Left forelimb (tissue), 1 donor: ENCODE measurements at regions not wholly inside any gene's neighbourhood (a gene's known extent, or its start where the extent isn't known, plus 50 kb on each side); places are given as distances from the start of the nearest gene placed in this dataset.

Experiments used
- DNase-seq: peaks from one replicate; pipeline ENCODE4 v3.0.0-alpha.2; 2018; ENCODE audit warnings: low spot score

DNA sequence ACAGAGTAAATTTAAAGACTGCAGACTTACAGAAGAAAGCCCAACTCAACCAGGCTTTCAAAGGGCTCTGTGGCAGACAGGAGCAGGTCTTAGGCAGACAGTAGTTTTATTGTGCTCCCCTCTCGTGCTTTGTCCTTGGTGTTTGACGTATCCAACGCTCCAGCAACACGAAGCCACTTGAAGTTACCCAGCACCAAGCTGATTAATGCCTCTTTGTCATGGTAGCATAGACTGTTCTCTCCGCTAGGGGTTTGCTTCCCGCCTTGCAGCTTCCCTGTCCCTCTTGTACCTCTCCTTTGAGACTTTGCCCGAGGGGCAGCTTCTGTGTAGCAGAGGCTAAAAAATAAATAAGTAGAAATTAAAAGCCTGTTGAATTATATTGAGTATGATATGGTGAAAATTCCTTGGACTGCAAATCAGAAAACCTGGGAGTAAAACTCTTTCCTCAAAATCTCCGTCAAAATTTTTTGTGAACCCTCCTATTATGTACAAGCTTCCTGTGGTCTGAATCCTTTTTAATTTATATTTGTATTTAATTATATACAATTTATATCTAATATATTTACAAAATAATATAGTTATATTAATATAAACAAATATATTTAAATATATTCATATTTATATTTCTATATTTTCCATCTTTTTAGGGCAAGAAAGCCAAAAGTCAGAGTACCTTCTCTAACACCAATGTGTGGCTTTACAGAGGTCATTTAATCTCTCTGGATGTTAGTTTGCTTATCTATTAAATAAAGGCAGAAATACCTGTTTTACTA is 405.4 kb downstream of the DMAC1 start:
- DNase-seq = no peak

GRCh38 chr9:7392148-7392547 is 407.4 kb downstream of the DMAC1 start:
- no peak for DNase-seq

GRCh38 chr9:7388755-7389154 is 410.8 kb downstream of the DMAC1 start:
- DNase-seq = no peak

DNA sequence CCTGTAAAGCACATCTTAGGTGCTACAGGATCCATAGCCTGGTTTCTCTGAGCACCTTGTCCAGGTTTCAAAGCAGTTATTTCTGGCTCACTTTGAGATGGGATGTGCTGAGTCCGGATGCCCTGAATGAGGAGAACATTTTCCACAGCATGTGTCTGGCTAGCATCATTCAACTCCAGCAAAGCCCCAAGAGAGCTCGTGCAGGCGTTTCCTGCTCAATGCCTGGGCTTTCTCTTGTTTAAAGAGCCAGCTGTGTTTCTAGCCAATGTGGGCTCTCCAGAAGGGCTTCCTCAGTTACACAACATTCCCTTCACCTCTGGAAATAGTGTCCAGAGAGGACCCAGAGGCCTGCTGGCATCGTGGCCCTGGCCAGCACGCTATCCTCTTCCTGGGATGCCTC is 411.7 kb downstream of the DMAC1 start:
- DNase-seq = no peak

GRCh38 chr9:7382304-7382703 is 417.3 kb downstream of the DMAC1 start:
- no peak for DNase-seq

DNA sequence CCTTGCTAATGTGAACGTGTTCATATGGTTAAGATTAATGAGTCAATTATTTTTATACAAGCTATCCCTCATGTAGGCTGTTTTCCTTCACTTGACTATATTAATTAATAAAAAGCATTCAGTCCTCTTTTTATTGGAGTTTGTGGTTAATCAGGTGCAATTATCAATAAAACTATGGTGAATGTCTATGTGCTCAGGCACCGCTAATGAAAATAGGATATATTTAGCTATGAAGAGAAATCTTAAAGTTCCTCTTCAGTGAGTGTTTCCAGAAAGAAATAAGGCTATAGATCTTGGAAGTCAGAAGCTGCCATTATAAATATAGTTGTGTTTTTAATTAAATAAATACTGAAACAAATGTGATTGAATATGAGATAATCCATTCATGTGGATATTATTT is 422.1 kb downstream of the DMAC1 start:
- DNase-seq = no peak

GRCh38 chr9:7376833-7377232 is 422.7 kb downstream of the DMAC1 start:
- no peak for DNase-seq

DNA sequence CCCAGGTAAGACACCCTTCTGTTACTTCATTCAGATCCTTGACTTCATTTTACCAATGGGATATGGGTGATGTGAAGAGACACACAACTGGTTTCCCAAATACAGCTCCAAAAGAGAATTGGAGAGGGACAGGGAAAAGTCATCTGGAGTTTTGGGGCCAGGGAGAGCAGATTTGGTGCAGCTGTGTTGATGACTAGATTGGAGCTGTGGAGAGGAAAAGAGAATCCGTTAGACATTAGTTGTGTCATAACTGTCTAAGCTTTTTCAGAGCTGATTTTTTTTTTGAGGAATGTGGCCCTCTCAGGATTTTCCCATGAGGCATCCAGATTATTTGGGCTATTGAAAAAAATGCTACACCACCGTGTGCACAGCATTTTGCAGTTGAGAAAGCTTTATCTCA is 423.4 kb downstream of the DMAC1 start:
- no peak for DNase-seq

DNA sequence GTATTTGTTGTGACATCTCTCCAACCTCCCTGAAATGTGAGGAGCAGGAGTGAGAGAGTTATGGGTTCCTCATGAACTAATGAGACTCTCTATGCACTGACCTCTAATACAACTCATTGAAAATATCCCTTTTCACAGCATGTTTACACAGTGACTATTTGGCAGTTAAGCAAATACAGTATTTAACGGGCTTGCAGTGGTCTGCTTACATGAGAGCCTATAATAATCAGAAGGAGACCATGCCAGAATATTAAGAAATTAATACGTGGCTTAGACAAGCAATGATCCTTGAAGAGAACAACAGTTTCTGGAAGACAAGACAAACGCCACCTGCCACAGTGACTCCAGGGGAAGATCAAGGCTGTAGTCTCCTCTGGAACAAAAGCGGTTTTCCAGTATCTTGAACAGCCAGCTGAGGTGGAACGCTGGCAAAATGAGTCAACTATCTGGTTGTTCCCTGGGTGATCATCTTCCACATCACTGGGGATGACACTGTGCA is 424.5 kb downstream of the DMAC1 start:
- DNase-seq = no peak

DNA sequence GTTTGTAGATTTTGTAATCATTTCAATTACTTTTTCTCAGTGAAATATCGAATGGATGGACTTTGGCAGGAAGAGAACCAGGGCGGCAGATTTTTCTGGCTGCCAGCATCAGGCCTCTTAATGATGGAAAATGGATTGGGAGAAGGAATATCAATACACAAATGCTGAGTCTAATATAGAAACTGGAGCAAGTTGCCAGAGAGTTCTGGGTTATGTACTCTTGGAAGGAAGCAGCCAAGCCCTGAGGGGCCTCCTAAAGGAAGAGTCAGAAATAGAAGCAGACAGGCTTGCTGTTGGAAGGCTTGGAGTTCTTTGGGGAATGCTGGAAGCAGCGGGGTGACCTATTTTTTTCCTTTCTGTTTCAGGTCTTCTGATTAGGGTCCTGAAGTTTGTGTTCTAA is 428.6 kb downstream of the DMAC1 start:
- DNase-seq = peak; percentile 67

DNA sequence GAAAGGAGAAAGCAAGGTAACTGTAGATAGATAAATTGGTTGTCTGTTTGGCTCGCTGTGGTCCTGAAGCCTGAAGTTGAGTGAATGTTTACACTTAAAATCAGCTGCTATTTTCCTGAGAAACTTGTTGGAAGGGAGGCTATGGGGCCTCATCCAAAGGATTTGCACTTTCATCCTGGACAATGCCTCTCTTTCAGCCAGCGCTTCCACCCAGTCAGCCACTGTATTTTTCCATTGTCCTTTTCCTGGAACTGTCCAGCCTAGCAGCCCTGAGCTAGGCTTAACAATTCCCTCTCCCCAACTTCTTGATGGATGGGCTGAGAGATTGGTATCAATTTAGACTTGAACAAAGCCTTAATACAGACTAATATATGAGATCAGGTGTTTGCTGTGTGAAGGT is 429.2 kb downstream of the DMAC1 start:
- DNase-seq = no peak

DNA sequence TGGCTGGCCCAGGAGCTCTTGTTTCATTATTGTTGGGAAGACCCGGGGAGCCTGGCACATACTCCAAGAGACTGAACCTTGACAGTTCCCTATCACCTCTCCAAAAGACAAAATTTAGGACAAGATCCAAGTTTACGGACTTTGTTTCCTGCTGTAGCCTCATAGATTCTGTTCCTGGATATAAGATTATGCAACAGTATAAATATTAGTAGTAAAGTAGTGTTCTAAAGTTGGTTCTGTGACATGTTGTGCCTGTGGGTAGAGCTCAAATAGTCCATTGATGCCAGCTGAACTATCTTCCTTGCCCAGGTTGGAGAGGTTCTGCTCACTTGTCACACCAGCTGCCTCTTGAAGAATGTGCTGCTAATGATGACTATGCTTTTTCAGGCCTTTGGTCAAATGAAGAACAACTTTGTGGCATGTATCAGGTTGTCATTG is 430.2 kb downstream of the DMAC1 start:
- no peak for DNase-seq

DNA sequence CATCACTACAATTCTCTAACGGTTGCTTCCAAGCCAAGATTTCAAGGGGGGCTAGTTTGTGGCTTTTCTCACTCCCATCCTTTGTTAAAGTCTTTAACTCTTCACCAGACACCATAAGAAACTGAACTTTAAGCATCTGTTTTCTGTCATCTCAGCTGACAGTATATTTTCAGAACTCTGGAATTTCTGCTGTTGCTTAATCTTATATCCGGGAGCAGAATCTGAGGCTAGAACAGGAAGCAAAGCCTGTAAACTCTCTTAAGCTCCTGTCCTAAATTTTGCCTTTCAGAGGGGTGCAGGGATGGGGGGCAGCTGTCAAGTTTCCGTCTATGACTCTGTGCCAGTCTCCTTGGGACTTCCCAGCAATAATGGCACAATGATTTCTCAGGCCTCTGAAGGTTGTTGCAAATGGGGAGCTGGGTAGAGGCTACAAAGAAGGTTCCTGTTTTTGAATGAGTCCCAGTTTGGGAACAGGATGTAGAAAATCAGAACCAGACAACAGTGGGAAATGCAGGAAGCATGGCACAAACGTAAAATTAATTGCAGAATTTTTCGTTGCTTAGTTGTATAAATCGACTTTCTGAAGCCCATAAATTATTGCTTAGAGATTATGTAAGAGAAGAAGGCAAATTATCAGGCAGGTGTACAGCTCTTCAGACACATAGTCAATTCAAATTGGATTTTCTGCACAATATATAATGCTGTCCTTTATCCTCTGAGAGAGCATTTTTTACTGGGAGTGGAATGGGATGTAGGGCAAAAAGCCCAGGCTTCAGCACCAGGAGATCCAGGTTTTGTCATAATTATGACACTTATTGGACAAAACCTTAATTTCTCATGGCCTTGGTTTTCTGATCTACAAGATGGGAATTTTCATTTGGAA is 430.9 kb downstream of the DMAC1 start:
- no peak for DNase-seq

DNA sequence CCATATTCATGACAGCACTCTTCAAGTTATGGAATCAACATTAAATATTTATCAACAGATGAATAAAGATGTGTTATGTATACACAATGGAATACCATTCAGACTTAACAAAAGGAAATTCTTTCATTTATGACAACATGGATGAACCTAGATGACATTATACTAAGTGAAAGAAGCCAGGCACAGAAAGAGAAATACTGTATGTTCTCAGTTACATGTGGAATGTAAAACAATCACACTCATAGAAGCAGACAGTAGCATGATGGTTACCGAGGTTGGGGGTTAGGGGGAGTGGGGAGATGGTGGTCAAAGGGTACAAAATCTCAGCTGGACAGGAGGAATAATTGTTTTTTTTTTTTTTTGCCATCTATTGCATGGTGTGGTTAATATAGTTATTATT is 431.9 kb downstream of the DMAC1 start:
- DNase-seq = no peak

DNA sequence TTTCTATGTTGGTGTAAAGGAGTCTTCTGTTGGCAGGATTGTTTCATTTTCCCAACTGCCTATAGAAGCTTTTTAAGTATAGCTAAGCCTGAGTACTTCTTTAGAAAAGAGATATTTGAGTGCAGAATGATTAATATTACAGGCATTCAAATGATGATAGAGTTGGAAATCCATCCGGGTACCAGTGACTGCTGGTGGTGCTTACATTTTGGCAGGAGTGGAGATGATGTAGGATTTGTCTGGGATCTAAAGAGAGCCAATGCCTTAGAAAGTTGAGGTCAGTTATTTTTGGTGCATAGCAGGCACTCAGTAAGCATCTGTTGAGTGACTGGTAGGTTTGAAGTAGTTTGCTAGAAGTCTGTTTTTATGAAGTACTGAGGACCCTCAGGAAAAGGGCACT is 433.5 kb downstream of the DMAC1 start:
- DNase-seq = no peak

GRCh38 chr9:7363777-7364477 is 435.7 kb downstream of the DMAC1 start:
- DNase-seq = no peak

DNA sequence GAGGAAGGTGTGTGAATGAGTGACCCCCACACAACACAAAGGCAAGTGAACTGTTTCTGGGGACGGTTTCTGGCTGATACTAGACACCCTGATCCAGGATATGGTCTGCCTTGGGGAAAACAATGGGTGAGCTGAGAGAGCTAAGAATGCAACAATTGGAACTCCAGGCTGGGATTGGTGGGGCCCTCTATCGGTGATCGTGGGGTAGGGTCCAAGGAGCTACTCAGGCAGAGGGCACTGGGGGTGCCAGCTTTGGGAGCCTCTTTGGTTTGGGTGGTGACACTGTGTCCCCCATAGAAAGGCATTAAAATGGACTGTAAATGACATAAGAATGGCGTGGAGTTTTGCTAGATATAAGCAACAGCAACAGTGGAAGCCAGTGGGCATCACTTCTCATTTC is 439.1 kb downstream of the DMAC1 start:
- DNase-seq = no peak

DNA sequence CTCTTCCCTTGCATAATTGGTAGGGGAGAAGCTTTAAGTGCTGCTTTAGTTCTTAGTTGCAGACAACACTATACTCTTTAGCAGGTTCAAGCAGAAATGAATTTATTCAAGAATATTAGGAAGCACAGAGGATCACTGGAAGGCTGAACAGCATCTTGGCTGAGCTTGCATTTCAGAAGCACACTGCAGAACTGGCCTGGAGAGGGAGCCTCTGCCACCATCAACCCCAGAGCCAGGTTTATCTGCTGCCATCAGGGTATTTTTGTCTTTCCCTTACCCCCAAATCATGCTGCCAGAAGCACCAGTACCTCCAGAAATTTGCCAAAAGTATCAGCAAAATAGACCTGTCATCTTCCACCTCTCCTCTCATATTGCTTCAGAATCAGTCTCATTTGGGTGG is 440.7 kb downstream of the DMAC1 start:
- no peak for DNase-seq

DNA sequence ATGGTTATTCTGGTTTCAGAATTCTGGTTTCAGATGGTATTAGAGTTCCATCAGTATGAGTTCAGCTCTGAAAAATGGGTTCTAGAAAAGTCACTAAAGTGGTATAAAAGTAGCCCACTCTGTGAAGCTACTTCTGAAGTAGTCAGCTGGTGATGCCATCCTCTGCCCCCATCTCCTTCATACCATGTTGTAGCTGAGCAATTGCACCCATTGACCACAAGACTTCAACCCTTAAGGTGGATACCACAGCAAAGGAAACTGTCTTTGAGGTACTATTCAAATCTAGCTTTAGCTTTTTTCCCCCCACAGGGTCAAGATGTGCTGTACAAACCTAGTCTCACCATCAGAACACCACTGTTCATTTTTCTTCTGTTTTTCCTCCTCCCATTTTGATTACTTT is 444.9 kb downstream of the DMAC1 start:
- no peak for DNase-seq

GRCh38 chr9:7348692-7349091 is 450.9 kb downstream of the DMAC1 start:
- no peak for DNase-seq

GRCh38 chr9:7347556-7347955 is 452.0 kb downstream of the DMAC1 start:
- no peak for DNase-seq

GRCh38 chr9:7346144-7346543 is 453.4 kb downstream of the DMAC1 start:
- DNase-seq = no peak

DNA sequence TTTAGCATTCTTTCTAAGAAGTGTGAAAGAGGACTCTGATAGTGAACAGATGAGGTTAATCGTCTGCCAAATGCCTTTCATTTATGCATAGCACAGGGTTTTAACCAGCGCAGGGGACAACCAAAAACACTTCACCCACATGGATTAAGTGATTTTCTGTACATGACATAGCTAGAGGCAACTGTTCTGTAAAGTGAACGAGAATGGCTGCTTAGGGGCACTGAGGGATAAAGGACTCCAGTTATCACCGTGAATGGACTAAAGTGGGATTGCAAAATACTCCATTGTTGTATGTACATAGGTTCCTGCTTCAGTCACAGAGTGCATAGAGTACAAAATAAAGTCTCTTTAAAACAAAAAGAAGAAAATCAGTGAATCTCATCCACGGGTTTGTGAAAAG is 456.8 kb downstream of the DMAC1 start:
- DNase-seq = no peak
